SK-N-SH treated with all-trans-retinoic acid at 6 μM for 48 hours (cell line): ENCODE measurements at regions not wholly inside any gene's neighbourhood (a gene's known extent, or its start where the extent isn't known, plus 50 kb on each side); places are given as distances from the start of the nearest gene placed in this dataset.

Experiments
- ESRRG ChIP-seq: fragments of 250-450 bp; sonication (Bioruptor Pico); IDR thresholded peaks from 2 replicates; pipeline ENCODE4 v1.6.1; 2021; ENCODE audit warnings: mild to moderate bottlenecking
- PATZ1 ChIP-seq: fragments of 250-450 bp; sonication (Bioruptor Pico); IDR thresholded peaks from 2 replicates; pipeline ENCODE4 v1.8.0; 2020; ENCODE audit warnings: mild to moderate bottlenecking, moderate library complexity, borderline replicate concordance
- SNAI2 ChIP-seq: fragments of 250-450 bp; sonication (Bioruptor Pico); IDR thresholded peaks from 2 replicates; pipeline ENCODE4 v1.5.0; 2020; ENCODE audit warnings: mild to moderate bottlenecking, moderate library complexity
- ZC3H10 ChIP-seq: fragments of 250-450 bp; sonication (Bioruptor Pico); IDR thresholded peaks from 2 replicates; pipeline ENCODE4 v1.5.1; 2021; ENCODE audit warnings: mild to moderate bottlenecking, moderate library complexity
- ZFP3 ChIP-seq: fragments of 250-450 bp; sonication (Bioruptor Pico); IDR thresholded peaks from 2 replicates; pipeline ENCODE4 v1.5.0; 2020; ENCODE audit warnings: mild to moderate bottlenecking, moderate library complexity
- ZFP30 ChIP-seq: fragments of 450-650 bp; formaldehyde crosslinking; IDR thresholded peaks from 2 replicates; pipeline ENCODE4 v1.5.0; 2022; ENCODE audit warnings: mild to moderate bottlenecking, moderate library complexity
- TF ChIP-seq, protein P1 (sequence below): fragments of 250-450 bp; sonication (Bioruptor Pico); IDR thresholded peaks from 2 replicates; pipeline ENCODE4 v1.5.1; 2020; ENCODE audit warnings: low read depth, mild to moderate bottlenecking, moderate library complexity

GRCh38 chr18:4541588-4541987, 86.5 kb upstream of the DLGAP1 start:
- no peak for TF ChIP-seq PATZ1
- no peak for TF ChIP-seq ZFP3
- no peak for TF ChIP-seq ESRRG (CRISPR knock-in tag)
- TF ChIP-seq, protein P1, sequence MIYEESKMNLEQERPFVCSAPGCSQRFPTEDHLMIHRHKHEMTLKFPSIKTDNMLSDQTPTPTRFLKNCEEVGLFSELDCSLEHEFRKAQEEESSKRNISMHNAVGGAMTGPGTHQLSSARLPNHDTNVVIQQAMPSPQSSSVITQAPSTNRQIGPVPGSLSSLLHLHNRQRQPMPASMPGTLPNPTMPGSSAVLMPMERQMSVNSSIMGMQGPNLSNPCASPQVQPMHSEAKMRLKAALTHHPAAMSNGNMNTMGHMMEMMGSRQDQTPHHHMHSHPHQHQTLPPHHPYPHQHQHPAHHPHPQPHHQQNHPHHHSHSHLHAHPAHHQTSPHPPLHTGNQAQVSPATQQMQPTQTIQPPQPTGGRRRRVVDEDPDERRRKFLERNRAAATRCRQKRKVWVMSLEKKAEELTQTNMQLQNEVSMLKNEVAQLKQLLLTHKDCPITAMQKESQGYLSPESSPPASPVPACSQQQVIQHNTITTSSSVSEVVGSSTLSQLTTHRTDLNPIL: no peak
- TF ChIP-seq ZFP30 (CRISPR knock-in tag): no peak
- no peak for TF ChIP-seq ZC3H10
- TF ChIP-seq SNAI2 (CRISPR knock-in tag): no peak
